Left colon (tissue), 2 donors: ENCODE measurements at regions not wholly inside any gene's neighbourhood (a gene's known extent, or its start where the extent isn't known, plus 50 kb on each side); places are given as distances from the start of the nearest gene placed in this dataset.
"Not testable (repeated sequence)": the region's sequence is repeated elsewhere in the genome, so short reads cannot be mapped to it uniquely, and the experiment has no call there.

ENCODE experiments used
- ATAC-seq: fragments of 200-7000 bp; cut with Tn5 transposase; one replicate; pipeline ENCODE4 v1.9.1; 2020; ENCODE audit warnings: mild to moderate bottlenecking, moderate library complexity
- DNase-seq, 2 donors: peaks; one replicate each; pipeline ENCODE4 v3.0.0-alpha.2; 2020
- intact Hi-C, 2 donors: fragments of 100-400 bp; cut with DNase I in 1 of 2; cut with micrococcal nuclease in 1 of 2; formaldehyde crosslinking; loops; one replicate each; pipeline versions ENCODE4 v1.11.2 to v1.14.0; 2022; cut with DNase I, micrococcal nuclease
- donor health status: DM: no; HTN: no; CAD: no.
- donor health status: DM: yes; HTN: yes; CAD: no.

GRCh38 chr14:106419376-106419965 is 893.1 kb downstream of the TMEM121 start:
- DNase-seq = no peak
- ATAC-seq = no peak
- intact Hi-C loops = no loop called here

- intact Hi-C loops = not testable (repeated sequence)
- ATAC-seq (peak; percentile 56), DNase-seq (peak in 1 of 2 donors; percentile 45)
Observed at GRCh38 chr14:106421431-106422033, 895.1 kb downstream of the TMEM121 start.

DNA sequence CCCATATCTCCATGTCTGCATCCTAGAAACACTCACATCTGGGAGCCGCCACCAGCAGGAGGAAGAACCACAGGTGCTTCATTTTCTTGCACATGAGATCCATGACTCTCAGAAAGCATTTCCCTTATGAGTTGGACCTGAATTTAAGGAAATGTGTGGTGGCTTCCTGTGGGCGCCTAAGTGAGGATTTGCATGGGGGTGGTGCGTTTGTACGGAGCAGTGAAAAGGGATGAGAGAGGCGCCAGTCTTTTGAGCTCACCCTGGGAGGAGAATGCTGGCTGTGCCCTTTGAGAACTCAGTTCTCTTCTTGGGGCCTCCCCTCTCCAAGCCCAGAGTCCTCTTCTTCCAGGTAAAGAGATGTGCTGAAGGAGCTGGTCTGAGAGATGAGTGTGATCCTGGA is 895.7 kb downstream of the TMEM121 start:
- intact Hi-C loops = no loop called here
- DNase-seq (no peak), ATAC-seq (no peak)

- ATAC-seq, DNase-seq, intact Hi-C loops: not testable (repeated sequence)
Observed at GRCh38 chr14:106425150-106425549, 898.8 kb downstream of the TMEM121 start.

GRCh38 chr14:106436310-106436905 is 910.0 kb downstream of the TMEM121 start:
- ATAC-seq = peak; percentile 49
- peak; percentile 27 to 59 for DNase-seq
- intact Hi-C loops = no loop called here

DNA sequence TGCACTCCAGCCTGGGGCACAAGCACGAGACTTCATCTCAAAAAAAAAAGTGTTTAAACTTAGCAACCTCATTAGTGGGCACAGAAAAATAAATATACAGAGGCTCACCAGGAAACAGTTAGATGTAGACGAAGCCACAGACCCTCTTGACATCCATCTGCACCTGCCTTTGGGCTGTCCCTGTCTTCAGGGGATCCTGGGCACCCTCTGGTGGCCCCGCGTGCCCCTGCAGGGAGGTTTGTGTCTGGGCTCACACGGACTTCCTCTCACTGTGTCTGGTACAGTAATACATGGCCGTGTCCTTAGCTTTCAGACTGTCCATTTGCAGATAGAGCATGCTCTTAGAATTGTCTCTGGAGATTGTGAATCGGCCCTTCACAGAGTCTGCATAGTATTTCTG is 916.5 kb downstream of the TMEM121 start:
- no peak for ATAC-seq
- intact Hi-C loops = no loop called here
- peak in 1 of 2 donors; percentile 18 for DNase-seq

DNA sequence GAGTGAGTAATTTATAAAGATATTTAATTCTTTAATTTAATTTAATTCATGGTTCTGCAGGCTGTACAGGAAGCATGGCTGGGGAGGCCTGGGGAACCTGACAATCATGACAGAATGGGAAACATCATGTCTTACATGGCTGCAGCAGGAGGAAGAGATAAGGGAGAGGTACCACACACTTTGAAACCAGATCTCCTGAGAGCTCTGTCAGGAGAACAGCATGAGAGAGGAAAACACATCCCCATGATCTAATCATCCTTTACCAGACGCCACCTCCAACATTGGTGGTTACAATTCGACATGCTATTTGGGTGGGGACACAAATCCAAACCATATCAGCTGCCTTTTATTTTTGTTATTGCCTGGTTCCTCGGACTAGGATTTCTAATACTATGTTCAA is 928.6 kb downstream of the TMEM121 start:
- no peak for ATAC-seq
- intact Hi-C loops = no loop called here
- no peak for DNase-seq

GRCh38 chr14:106459971-106460730 is 933.8 kb downstream of the TMEM121 start:
- no peak for DNase-seq
- intact Hi-C loops = no loop called here
- ATAC-seq = no peak

- ATAC-seq (no peak), DNase-seq (no peak)
- intact Hi-C loops = no loop called here
Observed at GRCh38 chr14:106460916-106461315, 934.5 kb downstream of the TMEM121 start.

GRCh38 chr14:106466483-106466882 is 940.1 kb downstream of the TMEM121 start:
- ATAC-seq, intact Hi-C loops, DNase-seq: not testable (repeated sequence)

DNA sequence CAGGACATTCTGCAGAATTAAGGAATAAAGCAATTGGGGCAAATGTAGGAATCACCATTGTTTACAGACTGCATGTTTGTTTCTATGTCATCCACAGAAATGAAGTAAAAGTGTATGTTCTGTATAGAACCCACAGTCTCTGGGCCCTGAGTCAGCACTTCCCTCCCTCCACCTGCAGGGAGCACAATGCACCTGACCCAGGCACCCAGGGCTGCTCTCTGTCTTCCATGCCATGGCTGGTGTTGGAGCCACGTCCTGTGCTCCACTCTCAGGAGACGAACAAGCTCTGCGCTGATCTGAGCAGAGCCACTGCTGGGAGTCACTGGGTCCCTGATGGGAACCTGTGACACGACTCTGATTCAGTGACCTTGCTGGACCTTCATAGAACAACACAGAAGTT is 942.5 kb downstream of the TMEM121 start:
- ATAC-seq, DNase-seq, intact Hi-C loops: not testable (repeated sequence)

DNA sequence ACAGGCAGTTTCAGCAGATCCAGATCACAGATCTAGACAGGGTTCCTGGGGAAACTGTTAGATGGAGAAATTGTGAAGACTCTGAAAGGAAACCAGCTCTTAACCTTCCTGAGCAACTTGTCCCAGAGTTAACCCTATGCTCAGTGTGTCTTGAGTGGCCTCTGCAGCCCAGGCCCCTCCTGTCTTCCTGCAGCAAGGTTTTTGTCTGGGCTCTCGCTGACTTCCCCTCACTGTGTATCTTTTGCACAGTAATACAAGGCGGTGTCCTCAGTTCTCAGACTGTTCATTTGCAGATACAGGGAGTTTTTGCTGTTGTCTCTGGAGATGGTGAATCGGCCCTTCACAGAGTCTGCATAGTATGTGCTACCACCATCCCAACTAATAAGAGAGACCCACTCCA is 943.6 kb downstream of the TMEM121 start:
- intact Hi-C loops, DNase-seq, ATAC-seq: not testable (repeated sequence)

DNA sequence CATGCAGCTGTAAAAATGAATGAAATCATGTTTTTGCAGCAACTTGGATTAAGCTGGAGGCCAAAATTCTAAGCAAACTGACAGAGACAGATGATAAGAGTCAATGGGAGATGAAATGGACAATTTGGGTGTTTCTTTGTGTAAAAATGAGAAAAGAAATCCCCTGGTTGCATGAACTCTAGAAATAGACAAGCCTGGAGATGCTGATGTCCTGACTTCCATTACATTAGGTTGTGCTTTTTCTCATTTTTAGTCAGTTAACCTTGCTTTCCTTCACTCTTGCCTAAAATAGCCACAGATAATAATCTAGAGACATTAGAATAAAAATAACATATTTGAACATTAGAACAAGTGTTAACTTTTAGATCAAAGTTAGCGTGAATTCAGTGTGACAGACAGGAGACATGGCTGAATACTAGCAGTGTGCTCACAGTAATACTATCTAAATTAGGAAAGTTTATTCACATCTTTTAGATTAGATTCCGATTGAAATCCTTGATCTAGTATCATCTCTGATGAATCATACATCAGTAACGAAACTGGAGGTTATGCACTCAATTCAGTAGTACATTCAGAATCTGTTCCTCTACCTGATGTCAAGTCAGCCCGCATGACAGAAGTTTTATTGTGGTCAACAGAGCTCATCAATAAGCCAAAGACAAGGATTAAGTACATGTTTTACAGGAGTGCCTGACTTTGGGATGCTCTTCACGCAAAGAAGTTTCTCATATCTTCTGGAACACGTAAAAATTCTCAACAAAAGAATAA is 948.1 kb downstream of the TMEM121 start:
- DNase-seq, intact Hi-C loops, ATAC-seq: not testable (repeated sequence)

DNA sequence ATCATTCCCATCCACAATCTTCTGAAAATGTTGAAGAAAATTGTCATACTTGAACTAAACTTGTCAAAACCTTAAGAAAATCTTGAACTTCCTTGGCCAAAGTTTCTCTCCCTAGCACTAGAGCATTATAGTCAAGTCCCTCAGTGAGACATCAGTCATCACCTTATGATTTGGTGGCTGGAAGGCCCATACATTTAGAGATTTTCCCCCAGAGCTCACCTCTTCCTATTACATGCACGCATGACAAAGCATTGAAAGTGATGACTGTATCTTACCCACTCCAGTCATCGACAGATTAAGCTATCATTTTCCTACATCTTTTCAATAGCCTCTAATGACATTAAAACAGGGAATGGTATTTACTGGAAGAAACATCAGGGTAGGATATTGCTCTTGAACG is 948.8 kb downstream of the TMEM121 start:
- DNase-seq, ATAC-seq, intact Hi-C loops: not testable (repeated sequence)

GRCh38 chr14:106477600-106477999 is 951.2 kb downstream of the TMEM121 start:
- ATAC-seq, intact Hi-C loops, DNase-seq: not testable (repeated sequence)

GRCh38 chr14:106480287-106480686 is 953.9 kb downstream of the TMEM121 start:
- DNase-seq, intact Hi-C loops, ATAC-seq: not testable (repeated sequence)

- DNase-seq, ATAC-seq, intact Hi-C loops: not testable (repeated sequence)
Observed at GRCh38 chr14:106482213-106482612, 955.8 kb downstream of the TMEM121 start.

DNA sequence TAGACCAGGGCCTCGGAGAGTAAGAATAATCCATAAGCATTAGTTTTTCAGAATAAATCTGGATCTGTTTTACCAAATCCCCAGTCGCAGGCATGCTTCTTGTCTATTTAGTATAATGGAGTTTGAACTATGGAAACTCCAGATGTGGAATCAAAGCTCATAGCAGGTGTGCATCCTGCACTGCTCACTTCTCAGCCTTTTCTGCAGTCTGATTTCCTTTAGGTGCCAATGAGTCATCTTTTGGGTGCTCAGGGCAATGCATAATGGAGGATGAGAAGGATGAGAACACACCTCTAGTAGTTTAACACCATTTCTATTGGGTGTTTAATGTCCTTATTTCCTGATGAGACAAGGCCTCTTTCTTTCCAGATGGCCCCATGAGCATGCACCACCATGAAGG is 961.2 kb downstream of the TMEM121 start:
- DNase-seq (no peak), ATAC-seq (no peak)
- intact Hi-C loops = no loop called here

GRCh38 chr14:106488291-106488690 is 961.9 kb downstream of the TMEM121 start:
- no peak for DNase-seq
- no peak for ATAC-seq
- intact Hi-C loops = no loop called here
